Prostate gland (tissue), 2 donors: ENCODE measurements at regions not wholly inside any gene's neighbourhood (a gene's known extent, or its start where the extent isn't known, plus 50 kb on each side); places are given as distances from the start of the nearest gene placed in this dataset.

Source experiments
- POLR2A ChIP-seq: fragments of 450-650 bp; IDR thresholded peaks from one replicate; pipeline ENCODE4 v1.6.1; 2016; ENCODE audit warnings: antibody characterized with exemption, mild to moderate bottlenecking
- TF ChIP-seq, protein P1 (sequence below), 4 experiments: fragments of 200-600 bp in 2 of 4; fragments of 450-650 bp in 2 of 4; sonication (generic) in 2 of 4; IDR thresholded peaks; 1 replicate in 3 of 4; 2 replicates in 1 of 4; pipeline ENCODE4 v1.5.1; 2016 to 2019; ENCODE audit warnings: antibody characterized with exemption in 4 of 4, mild to moderate bottlenecking in 2 of 4, moderate library complexity in 2 of 4

DNA sequence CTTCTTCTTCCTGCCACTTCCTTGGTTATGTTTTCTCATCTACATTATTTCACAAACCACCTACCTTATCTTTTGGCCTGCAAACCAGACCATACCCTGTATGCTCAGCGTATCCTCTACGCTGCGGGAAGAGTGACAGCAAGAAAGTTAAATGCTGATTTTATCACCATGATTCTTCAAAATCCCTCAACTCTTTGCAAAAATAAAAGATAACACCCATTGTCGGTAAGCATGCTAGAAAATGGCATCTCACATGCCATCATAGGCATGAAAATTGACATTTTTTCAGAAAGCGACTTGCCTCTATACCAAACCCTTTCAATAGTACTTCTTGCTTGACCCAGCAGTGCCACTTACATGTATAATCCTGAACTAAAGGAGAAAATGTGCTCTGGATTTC is 102.0 kb downstream of the HPGD start:
- TF ChIP-seq, protein P1, sequence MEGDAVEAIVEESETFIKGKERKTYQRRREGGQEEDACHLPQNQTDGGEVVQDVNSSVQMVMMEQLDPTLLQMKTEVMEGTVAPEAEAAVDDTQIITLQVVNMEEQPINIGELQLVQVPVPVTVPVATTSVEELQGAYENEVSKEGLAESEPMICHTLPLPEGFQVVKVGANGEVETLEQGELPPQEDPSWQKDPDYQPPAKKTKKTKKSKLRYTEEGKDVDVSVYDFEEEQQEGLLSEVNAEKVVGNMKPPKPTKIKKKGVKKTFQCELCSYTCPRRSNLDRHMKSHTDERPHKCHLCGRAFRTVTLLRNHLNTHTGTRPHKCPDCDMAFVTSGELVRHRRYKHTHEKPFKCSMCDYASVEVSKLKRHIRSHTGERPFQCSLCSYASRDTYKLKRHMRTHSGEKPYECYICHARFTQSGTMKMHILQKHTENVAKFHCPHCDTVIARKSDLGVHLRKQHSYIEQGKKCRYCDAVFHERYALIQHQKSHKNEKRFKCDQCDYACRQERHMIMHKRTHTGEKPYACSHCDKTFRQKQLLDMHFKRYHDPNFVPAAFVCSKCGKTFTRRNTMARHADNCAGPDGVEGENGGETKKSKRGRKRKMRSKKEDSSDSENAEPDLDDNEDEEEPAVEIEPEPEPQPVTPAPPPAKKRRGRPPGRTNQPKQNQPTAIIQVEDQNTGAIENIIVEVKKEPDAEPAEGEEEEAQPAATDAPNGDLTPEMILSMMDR (IDR thresholded peaks at IDR 0.05): no peak
- no peak for TF ChIP-seq POLR2A
